Urinary bladder (tissue), 3 donors: ENCODE measurements at regions not wholly inside any gene's neighbourhood (a gene's known extent, or its start where the extent isn't known, plus 50 kb on each side); places are given as distances from the start of the nearest gene placed in this dataset.

Experiments
- DNase-seq: peaks from one replicate; pipeline ENCODE4 v3.0.0-alpha.2; 2015; ENCODE audit errors: extremely low spot score
- H3K27ac ChIP-seq: one replicate; pipeline ENCODE4 v1.5.1; 2013; ENCODE audit warnings: low read depth, mild to moderate bottlenecking, moderate library complexity
- H3K36me3 ChIP-seq: one replicate; pipeline ENCODE4 v1.6.1; 2013; ENCODE audit warnings: mild to moderate bottlenecking, moderate library complexity; ENCODE audit not compliant: insufficient read depth
- H3K4me1 ChIP-seq: one replicate; pipeline ENCODE4 v1.6.1; 2013; ENCODE audit warnings: mild to moderate bottlenecking, moderate library complexity; ENCODE audit not compliant: insufficient read depth
- H3K4me3 ChIP-seq: one replicate; pipeline ENCODE4 v1.5.1; 2013; ENCODE audit warnings: low read depth, low read length
- WGBS: extraction: QIAGEN DNeasy Blood & Tissue Kit; methylation state at CpG from one replicate; pipeline ENCODE4 v1.1.7; 2013; 5-methylcytosine and 5-hydroxymethylcytosine counted together
- donor health status: healthy with polysubstance abuse.
- donor health status: healthy.

DNA sequence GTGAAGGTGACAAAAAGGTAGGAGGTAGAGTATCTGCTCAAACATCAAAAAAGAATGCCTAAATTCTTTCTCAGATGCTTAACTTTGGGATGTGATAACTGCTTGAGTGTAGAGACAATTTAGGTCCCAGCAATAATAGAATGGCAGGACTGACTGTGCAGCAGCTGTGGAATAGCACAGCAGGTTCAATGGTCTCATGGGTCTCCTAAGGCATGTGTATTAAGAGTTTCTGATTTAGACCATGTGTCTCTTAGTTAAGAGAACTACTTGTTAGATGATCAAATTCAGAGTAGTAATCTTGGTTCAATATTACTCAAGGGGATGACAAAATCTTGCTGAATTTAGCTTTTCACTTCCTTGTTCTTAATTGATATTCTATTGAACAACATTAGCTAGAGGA lies 72.0 kb downstream of the ALX1 start:
- DNase-seq, result no peak
- H3K36me3 ChIP-seq, result no peaks in the 10 kb centered on the region
- no peak overlapping the region for H3K4me3 ChIP-seq
- H3K4me1 ChIP-seq, result no peaks in the 10 kb centered on the region
- H3K27ac ChIP-seq, result no peak overlapping the region

DNA sequence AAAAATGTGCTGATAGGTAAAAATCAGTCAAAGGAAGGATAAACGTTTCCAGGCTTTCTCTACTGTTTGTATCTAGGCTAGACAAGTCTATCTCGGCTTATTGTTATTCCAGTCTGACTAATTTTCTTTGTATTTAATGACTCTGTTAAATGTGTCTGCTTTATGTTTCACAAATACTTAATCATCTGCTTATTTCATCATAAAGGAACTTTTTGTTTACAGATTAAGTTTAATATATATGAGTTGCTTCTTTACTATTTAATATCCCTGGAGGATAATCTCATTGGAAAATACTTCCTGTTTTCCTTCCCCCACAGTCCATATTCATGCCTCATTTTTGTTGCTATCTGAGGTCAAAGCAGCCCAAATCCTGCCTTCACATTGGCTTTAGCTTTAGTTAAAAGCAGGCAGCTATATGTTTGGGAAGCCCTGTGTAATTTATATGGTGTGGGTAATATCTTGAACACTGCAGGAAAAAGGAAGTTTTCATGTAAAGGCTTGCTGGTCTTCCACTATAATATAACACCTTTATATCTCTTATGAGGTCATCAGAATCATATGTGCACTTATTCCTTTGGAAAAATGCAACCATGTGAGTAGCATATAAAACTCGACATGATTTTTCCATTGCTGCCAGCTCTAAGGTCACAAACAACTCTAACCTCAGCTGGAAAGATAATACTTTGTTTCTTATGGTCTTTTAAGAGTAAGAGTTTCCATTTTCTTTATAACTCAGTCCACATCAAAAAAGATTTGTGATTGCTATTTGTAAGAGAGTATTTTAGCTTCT lies 76.8 kb downstream of the ALX1 start:
- H3K4me1 ChIP-seq, result no peaks in the 10 kb centered on the region
- H3K27ac ChIP-seq, result no peak overlapping the region
- H3K36me3 ChIP-seq, result no peaks in the 10 kb centered on the region
- no peak overlapping the region for H3K4me3 ChIP-seq
- DNase-seq, result no peak
- 18% methylated on average over 3 of the region's 3 CpGs for WGBS

DNA sequence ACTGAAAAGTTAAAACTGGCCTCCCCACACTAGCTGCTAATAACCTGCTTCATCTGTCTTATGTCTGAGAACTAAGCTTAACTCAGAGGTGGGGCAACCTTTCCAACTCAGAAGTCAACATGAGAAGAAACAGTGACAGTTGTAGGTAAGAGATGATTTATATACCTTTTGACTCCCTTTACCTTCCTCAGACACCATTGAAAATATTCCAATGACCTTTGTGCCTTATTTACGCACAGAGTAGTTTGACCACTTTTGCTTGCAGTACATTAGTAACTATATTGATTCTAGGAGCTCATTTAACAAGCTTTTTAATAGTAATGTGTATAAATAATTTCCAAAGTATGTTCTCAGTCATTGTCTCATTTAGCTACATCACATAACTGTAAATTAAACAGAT lies 77.6 kb downstream of the ALX1 start:
- DNase-seq, result no peak
- Histone ChIP-seq H3K36me3 (no peaks in the 10 kb centered on the region), H3K4me3 (no peak overlapping the region), H3K27ac (no peak overlapping the region), H3K4me1 (no peaks in the 10 kb centered on the region)
- WGBS, result 83% methylated on average over 1 of the region's 1 CpG

DNA sequence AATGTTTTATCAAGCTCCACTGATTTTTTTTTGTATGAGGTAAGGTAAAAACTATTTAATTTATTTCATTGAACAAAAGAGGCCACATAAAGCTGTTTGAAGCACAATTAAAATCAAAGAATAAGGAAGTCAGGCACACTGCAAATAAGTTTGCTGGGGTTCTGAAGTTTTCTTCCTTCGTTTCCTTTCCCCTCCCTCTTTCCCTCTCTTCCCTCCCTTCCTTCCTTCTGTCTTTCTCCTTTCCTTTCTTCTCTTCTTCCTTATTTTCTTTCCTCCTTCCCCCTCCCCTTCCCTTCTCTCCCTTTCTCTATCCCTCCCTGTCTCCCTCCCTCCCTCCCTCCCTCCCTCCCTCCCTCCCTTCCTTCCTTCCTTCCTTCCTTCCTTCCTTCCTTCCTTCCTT lies 78.7 kb downstream of the ALX1 start:
- no peaks in the 10 kb centered on the region for H3K4me1 ChIP-seq
- H3K27ac ChIP-seq, result no peak overlapping the region
- 56% methylated on average over 1 of the region's 1 CpG for WGBS
- no peak for DNase-seq
- H3K4me3 ChIP-seq, result no peak overlapping the region
- no peaks in the 10 kb centered on the region for H3K36me3 ChIP-seq

DNA sequence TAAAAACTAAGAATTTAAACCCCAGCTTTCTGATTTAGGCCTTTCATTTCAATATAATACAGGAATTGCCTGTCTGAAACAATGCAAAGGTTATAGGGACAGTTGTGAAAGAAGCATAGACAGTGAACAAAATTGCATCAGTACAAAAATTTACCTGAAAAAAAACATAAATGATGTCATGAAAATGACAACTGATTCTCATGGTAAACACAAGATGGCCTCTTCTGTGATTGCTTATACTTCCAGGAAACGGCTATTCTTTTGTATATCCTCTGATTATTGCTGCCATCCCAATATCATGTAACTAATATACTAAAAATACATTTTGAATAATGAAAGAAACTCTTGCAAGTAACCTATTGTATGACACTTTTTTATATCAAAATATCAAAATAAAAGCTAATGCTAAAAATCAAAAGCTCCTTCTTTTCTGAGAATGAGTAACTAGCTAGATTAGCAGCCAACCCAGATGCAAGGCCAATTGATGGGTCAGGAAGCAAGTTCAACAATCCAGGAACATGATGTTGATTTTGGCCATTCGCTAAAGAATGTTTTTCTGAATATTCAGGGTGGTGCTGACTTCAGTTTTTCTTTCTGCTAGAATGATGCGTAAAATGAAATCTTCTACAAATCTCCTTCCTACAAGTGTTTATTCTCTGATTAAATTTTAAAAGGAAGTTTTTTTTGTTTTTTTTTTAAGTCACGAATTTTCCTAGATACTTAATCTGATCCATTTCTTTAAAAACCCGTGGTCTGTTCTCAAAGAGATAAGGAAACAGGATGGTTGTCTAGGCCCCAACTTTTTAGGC lies 83.6 kb downstream of the ALX1 start:
- Histone ChIP-seq H3K36me3 (no peaks in the 10 kb centered on the region), H3K4me3 (no peak overlapping the region), H3K27ac (no peak overlapping the region), H3K4me1 (peaks cover 1% of the 10 kb centered on the region)
- 51% methylated on average over 5 of the region's 5 CpGs for WGBS
- no peak for DNase-seq

DNA sequence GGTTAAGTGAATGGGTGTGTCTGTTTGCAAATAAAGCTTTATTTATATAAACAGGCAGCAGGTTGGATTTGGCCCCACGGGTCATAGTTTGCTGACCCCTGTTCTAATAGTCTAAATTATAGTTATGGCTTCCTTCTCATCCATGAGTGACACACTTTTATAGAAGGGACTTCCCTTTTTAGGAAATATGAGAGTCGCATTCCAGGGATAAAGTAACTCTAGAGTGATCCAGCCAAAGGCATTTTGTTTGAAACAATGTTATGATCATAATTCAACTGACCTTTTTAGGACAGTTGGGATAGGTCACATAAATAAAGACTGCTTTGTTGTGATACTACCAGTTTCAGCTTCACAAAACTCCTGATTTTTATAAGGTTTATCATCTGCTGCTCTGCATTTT lies 87.9 kb downstream of the ALX1 start:
- H3K36me3 ChIP-seq, result no peaks in the 10 kb centered on the region
- H3K4me3 ChIP-seq, result no peak overlapping the region
- DNase-seq, result no peak
- WGBS, result 44% methylated on average over 2 of the region's 2 CpGs
- peaks cover 1% of the 10 kb centered on the region for H3K4me1 ChIP-seq
- H3K27ac ChIP-seq, result no peak overlapping the region

DNA sequence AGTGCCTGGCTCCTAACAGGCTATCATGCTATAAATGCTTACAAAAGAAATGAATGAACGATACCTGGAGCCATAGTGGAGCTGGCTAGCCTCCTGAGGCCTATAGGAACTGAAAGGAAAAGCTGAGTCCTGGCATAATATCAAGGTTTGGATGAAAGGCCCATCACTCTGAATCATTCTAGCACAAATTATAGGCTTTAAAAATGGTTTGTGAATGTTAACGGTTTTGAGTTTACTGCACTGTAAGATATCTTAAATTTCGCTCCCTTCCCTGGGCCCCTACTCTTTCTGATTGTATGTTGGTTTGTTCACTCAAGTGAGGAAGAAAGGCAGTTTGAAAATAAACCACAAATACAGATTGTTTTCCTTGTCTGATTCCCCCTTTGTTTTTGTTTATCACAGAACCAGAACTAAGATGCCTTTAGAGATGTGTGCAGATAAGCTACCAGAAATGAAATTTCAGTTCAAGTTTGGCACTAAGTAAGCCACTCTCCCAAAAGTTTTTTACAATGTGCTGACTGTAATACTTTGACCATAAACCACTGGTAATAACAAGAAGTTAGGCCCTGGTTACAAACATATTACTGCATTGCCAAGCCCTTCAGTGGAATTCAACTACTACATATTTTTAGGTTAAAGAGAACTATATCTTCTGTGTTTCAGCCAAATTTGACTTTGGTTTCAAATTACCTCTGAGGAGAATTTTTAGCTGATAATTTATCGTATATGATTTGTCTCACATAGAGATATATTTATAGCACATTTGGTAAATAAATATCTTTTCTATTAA lies 89.5 kb downstream of the ALX1 start:
- 55% methylated on average over 4 of the region's 4 CpGs for WGBS
- Histone ChIP-seq H3K4me3 (no peak overlapping the region), H3K36me3 (no peaks in the 10 kb centered on the region), H3K27ac (no peak overlapping the region), H3K4me1 (peaks cover 1% of the 10 kb centered on the region)
- no peak for DNase-seq

DNA sequence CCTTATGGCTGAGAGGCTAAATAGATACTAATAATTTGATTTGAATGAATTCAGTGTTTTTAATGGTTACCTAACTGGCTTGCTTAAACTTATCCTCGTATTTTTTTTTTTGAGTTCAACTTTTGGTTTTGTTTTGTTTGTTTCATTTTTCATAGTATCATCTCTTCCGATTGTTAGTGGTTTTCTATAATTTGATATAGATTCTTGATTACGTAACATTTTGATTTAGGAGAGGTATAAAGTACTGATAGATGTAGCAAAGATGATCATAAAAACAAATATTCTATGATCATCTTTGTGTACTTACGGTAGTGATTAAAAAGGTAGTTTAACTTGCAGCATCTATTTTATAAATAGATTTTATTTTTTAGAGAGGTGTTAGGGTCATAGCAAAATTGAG lies 93.0 kb downstream of the ALX1 start:
- Histone ChIP-seq H3K4me3 (no peak overlapping the region), H3K36me3 (no peaks in the 10 kb centered on the region), H3K27ac (no peak overlapping the region), H3K4me1 (no peaks in the 10 kb centered on the region)
- 94% methylated on average over 4 of the region's 4 CpGs for WGBS
- no peak for DNase-seq

DNA sequence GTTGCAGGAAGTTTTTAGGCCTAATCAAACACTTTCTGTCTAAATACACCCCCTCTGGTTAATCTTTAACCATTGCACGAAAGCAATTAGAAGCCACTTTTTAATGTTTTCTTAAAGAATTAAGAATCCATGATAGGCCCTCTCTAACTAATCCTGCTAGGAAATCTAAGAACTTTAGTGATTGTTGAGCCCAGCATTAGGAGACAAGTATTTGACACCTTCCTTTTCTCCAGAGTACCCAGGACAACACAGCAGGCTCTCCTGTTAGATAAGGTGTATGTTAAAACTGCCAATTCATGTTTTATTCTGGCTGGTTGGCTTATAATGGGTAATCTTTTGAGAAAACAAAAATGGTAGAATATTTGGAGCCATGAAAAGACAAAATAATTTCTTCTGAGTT lies 95.0 kb downstream of the ALX1 start:
- no peaks in the 10 kb centered on the region for H3K4me1 ChIP-seq
- H3K27ac ChIP-seq, result no peak overlapping the region
- DNase-seq, result no peak
- H3K4me3 ChIP-seq, result no peak overlapping the region
- WGBS, result 71% methylated on average over 1 of the region's 1 CpG
- no peaks in the 10 kb centered on the region for H3K36me3 ChIP-seq

DNA sequence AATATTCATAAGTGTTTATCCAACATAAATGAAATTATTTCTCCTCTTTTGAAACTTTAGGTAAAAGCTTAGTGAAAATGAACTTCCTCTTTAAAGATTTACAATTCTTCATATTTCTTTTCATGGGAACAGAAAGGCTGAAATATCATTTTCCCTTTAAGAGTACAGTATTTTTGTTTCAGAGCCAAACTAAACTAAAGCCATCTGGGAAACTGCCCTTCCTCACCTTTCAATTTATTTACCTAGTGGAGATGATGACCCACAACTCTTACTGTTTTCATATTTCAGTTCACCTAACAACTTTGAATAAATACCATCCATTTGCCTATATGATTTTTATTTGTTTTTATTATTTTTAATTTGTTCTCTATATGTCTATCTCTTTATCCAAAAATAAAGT lies 105.4 kb downstream of the ALX1 start:
- DNase-seq, result no peak
- no peaks in the 10 kb centered on the region for H3K4me1 ChIP-seq
- H3K4me3 ChIP-seq, result no peak overlapping the region
- H3K27ac ChIP-seq, result no peak overlapping the region
- H3K36me3 ChIP-seq, result no peaks in the 10 kb centered on the region

DNA sequence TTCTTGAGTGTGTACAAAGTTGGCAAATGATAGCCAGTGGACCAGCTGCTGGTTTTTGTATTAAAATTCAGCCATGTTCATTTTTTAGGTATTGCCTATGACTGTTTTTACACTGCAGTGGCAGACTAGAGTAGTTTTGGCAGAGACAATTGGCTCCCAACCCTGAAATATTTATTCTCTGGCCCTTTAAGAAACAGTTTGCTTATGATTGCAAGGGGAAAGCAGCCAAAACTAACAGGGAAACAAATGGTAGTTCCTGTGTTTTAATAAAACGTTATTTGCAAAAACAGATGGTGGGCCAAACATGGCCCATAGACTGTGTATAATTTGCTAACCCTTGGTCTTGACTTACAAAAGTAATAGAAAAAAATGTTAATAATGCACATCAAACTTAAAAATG lies 110.2 kb downstream of the ALX1 start:
- Histone ChIP-seq H3K27ac (no peak overlapping the region), H3K4me3 (no peak overlapping the region), H3K4me1 (no peaks in the 10 kb centered on the region), H3K36me3 (no peaks in the 10 kb centered on the region)
- DNase-seq, result no peak
- 28% methylated on average over 1 of the region's 1 CpG for WGBS

DNA sequence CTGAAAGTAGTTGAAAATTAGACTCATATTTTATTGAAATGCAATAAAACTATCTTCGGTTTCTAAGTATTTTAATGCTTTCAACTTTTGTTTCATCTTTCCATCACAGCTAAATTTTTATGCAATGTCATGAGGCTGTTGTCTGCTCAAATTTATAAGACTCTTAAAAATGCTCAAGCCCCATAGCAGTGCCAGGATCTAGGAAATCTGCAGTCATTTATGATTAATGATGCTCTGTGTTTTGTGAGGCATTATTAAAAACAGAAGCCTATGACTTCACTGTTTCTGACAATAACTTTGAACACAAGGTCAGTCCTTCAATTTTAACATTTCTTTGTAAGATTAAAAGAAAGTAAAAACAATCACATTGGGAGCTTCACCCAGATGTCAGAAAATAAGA lies 112.5 kb downstream of the ALX1 start:
- WGBS, result 31% methylated on average over 1 of the region's 1 CpG
- no peaks in the 10 kb centered on the region for H3K36me3 ChIP-seq
- no peak overlapping the region for H3K4me3 ChIP-seq
- H3K27ac ChIP-seq, result no peak overlapping the region
- DNase-seq, result no peak
- H3K4me1 ChIP-seq, result no peaks in the 10 kb centered on the region

DNA sequence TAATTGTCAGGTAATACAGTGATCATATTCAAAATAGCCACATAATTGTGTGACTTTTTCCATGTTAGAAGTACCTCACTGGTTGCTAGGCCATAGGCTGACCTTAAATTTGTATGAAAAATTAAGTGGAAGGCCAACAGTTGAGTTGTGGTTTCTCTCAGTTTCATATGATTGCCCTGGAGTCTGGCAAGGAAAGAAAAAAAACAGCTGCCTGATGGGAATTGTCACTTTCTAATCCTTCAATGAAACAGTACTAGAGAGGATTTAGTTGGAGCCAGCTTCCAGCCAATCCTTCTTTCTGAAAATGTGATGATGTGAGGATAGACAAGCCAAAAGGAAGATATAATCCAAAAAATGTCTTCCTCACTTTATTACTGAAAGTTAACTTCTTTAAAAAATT lies 113.6 kb downstream of the ALX1 start:
- Histone ChIP-seq H3K27ac (no peak overlapping the region), H3K36me3 (no peaks in the 10 kb centered on the region), H3K4me3 (no peak overlapping the region), H3K4me1 (no peaks in the 10 kb centered on the region)
- no peak for DNase-seq

DNA sequence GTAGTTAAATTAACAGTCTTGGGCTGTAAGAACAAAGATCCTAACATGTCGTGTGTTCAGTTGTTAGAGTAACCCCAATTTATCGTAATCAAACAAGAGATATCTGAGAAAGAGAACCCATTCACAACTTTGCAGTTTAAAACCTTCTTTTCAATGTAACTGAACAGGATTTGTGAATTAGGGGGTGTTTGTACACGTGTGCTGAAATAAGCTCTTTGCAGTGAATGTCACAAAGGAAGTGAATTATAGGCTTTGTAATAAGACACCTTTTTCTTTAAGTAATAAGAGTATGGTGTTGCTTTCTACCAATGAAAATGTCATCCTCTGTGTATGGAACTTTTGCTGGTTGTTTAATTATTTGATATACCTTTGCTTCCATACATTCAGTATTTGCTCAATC lies 114.0 kb downstream of the ALX1 start:
- DNase-seq, result no peak
- H3K36me3 ChIP-seq, result no peaks in the 10 kb centered on the region
- no peak overlapping the region for H3K27ac ChIP-seq
- no peak overlapping the region for H3K4me3 ChIP-seq
- H3K4me1 ChIP-seq, result no peaks in the 10 kb centered on the region
- WGBS, result 41% methylated on average over 3 of the region's 3 CpGs
